NCI-H2029 (cell line): ENCODE measurements at regions not wholly inside any gene's neighbourhood (a gene's known extent, or its start where the extent isn't known, plus 50 kb on each side); places are given as distances from the start of the nearest gene placed in this dataset.
"Not testable (repeated sequence)": the region's sequence is repeated elsewhere in the genome, so short reads cannot be mapped to it uniquely, and the experiment has no call there.

Experiments
- DNase-seq: peaks from one replicate; lab custom pipeline; 2025; lab: John Stamatoyannopoulos, UW

DNA sequence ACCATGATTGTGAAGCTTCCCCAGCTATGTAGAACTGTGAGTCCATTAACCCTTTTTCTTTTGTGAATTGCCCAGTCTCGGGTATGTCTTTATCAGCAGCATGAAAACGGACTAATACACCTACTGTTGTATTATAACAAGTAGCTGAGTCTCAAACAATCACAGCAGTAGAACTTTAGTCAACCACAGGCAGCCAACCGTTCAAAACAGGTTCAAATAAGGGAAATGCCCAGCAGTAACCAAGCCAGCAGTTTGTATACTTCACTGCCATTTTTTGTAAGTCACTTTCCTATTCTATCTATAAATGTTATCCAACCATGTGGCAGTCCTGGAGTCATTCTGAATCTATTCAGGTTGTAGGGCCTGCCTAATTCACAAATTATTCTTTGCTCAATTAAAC, 1560.6 kb upstream of the SLC39A10 start:
- no peak for DNase-seq

DNA sequence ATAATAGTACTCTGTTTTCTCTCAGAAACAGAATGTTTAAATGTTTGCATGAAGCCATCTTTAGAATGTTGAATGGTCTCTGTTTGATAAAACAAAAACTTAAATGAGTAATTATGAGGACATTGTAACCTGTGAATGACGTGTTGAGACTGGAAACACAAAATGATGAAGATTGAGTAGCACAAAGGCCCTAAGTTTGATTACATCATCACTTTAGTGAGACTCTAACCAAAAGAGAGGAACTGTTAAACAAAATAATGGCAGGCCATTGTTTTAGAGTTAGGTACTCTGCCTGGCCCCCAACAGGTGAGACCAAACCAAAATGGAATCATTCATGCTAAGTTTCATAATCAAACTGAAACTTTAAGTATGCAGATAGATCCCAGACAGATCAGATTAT, 1561.7 kb upstream of the SLC39A10 start:
- no peak for DNase-seq

DNA sequence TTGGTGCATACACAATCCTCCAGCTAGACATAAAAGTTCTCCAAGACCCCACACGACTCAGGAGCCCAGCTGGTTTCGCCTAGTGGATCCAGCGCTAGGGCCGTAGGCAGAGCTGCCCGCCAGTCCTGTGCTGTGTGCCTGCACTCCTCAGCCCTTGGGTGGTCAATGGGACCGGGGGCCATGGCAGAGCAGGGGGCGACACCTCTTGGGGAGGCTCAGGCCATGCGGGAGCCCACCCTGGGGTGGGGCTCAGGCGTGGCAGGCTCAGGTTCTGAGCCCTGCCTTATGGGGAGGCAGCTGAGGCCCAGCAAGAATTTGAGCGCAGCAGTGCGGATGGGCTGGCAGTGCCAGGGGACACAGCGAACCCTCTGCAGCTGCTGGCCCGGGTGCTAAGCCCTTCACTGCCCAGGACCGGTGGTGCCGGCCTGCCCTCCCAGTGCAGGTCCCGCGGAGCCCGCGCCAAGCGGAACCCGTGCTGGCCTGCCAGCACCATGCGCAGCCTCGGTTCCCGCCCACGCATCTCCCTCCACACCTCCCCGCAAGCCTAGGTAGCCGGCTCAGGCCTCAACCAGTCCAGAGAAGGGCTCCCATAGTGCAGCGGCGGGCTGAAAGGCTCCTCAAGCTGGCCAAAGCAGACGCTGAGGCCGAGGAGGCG, 1566.6 kb upstream of the SLC39A10 start:
- no peak for DNase-seq

DNA sequence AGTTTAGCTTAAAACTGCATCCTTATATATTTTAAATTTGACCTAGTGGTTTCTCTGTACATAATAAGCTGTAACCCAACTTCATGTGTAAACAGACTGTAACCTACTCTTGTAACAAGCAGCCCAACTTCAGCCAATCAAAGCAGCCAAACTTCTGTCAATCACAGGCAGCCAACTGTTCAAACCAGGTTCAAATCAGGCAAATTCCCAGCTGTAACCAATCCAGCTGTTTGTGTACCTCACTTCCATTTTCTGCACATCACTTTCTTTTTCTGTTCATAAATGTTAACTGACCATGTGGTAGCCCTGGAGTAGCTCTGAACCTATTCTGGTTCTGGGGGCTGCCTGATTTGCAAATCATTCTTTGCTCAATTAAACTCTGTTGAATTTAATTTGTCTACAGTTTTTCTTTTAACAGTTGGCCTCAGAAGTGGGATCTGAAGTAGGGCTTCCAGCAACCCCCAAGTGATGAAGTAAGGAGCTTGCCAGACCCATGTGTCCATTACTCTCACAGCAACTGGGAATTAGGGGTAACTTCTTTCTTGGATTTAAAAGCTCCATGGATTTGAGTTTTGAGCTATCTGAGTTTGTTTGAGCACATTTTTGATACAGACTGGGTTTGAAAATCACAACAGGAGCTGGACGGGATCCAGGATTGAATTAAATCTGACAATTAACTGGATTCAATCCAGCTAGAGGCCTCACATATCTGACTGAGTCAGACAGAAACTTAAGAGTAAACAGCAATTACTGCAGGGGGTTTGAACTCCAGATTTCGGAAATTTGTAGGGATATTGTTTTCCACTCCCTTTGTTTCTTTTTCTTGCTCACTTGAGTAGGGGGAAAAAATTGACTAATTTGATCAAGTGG, 1569.7 kb upstream of the SLC39A10 start:
- DNase-seq, result no peak

DNA sequence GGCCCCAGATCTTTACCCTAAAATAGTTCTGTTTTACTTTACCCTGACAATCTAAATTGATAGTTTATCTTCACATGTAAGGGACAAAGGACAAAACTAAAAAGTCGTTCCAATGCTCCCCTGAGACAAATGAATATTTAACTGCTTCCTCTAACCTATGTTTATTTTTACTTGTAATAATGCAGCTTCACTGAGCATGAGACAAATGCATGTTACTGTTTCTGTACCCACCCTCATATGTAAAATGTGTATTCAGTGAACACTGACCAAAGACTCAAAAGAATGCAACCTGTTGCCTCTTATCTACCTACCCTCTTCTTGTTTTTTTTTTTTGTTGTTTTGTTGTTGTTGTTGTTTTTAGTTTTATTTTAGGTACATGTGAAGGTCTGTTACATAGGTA, 1570.9 kb upstream of the SLC39A10 start:
- no peak for DNase-seq

DNA sequence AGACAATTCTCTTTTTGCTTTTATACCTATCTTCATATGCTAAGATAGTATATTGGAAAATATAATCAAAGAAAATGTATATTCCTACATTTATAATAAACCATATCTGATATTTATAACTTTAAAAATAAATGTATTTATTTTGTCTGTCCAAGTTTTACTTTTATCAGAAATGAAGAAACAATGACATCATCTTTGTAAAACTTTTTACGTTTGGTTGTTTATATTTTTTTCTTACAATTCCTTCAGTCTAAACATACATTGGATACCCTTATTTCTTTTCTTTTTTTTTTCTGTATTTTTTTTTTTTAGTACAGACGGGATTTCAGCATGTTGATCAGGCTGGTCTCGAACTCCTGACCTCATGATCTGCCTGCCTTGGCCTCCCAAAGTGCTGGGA, 1577.0 kb upstream of the SLC39A10 start:
- no peak for DNase-seq

DNA sequence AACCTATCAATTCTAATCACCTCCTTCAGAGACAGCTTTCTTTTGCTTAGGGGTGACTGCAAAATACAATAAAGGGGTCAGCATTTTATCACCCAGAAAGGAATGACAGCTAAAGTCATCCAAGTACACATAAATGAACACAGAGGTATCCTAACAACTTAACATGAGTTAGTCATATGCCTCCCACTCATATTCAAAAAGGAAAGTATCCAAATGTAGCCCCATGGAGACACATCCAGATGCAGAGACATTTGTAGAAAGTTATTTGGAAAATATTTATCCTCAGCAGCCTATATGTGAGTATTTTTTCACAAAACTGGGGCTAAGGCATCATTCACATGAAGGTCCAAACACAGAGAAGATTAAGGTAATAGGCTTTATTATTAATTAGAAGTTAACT, 1579.7 kb upstream of the SLC39A10 start:
- DNase-seq, result no peak

DNA sequence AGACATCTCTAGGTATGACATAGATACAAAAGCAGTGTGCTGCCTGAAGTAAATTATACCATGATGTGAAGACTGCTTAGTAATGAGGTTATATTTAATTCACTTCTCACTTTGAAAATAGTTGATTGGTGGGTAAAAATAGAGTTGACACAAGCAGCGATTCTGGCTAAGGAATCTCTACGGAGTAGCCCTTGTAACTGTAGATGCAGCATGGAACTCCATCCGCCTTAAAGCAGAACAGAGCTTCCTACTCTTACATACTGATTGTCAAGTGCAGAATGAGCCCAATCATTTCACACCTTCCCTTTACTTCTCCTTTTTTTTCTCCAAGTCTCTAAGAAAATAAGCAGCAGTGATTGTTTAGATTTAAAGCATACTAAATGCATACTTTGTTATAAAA, 1594.6 kb upstream of the SLC39A10 start:
- DNase-seq, result no peak

DNA sequence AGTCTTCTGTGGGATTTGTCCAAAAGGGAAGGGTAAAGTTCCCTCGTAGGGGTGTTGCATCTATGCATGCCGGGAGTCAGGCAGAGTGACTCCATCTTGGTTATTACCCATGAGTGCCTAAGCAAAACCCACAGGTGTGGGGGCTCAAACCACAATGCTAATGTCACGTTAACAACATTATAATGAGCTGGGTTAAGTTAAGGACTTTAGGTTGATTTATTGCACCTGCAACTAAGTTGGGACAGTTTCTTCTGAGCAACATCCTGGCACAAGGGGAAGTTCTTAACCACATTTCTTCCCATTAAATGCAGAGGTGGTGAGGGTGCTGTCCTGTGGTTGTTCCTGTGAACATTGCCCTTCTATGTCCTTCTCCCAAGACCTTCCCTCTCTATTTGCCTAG, 1596.8 kb upstream of the SLC39A10 start:
- no peak for DNase-seq

DNA sequence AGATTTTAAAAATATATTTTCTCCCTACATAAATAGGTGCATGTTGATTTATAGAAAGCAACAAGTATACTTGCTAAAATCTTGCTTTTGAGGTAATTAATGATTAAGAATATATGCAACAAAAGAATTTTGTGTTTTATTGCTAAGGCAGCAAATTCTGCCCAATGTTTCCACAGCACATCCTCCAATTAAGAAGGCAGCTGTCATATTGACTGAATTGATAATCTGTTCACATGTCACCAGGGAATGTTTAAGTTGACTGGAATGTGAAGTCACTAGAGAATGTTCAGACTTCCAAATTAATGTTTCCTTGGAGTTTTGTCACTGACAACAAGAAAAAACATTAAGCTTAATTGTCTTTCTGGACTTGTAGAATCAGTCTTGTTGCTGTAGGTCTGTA, 1602.7 kb upstream of the SLC39A10 start:
- DNase-seq, result no peak

DNA sequence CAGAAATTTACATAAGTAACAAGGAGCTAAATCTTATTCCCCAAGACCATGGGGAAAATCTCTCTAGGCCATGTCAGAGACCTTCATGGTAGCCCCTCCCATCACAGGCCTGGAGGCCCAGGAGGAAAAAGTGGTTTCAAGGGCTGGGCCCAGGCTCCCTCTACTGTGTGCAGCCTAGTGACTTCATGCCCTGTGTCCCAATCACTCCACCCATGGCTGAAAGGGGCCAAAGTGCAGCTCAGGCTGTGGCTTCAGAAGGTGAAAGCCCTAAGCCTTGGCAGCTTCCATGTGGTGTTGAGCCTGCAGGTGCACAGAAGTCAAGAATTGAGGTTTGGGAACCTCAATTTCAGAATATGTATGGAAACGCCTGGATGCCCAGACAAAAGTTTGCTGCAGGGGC, 1612.7 kb upstream of the SLC39A10 start:
- no peak for DNase-seq

DNA sequence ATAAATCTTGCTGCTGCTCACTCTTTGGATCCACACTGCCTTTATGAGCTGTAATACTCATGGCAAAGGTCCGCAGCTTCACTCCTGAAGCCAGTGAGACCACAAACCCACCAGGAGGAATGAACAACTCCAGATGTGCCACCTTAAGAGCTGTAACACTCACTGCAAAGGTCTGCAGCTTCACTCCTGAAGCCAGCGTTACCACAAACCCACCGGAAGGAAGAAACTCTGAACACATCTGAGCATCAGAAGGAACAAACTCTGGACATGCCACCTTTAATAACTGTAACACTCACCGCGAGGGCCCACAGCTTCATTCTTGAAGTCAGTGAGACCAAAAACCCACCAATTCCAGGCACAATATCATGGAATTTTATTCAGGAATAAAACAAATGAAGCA, 1635.9 kb upstream of the SLC39A10 start:
- DNase-seq, result not testable (repeated sequence)

DNA sequence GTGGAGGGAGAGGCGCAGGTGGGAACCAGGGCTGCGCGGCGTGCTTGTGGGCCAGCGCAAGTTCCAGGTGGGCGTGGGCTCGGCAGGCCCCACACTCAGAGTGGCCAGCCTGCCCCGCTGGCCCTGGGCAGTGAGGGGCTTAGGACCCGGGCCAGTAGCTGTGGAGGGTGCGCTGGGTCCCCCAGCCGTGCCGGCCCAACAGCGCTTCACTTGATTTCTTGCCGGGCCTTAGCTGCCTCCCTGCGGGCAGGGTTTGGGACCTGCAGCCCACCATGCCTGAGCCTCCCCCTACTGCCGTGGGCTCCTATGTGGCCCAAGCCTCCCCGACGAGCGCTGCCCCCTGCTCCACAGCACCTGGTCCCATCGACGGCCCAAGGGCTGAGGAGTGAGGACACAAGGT, 1636.9 kb upstream of the SLC39A10 start:
- no peak for DNase-seq

DNA sequence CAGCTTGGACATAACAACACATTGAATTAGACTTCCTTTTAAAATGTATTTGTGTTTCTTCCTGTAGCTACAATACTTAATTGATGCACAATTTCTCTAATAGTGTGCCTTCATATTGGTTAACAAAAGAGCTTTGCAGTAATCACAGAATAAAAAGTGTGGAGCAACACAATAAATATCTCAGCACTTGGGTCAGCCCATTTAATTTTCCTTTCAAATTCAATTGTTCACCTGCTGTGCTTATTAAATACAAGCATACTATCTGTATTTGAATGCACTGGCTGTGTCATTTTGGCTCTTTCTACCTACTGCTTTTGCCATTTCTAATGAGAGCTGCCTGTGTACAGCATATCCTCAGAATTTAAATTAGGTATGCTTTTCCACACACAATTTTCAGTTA, 1641.3 kb upstream of the SLC39A10 start:
- no peak for DNase-seq

DNA sequence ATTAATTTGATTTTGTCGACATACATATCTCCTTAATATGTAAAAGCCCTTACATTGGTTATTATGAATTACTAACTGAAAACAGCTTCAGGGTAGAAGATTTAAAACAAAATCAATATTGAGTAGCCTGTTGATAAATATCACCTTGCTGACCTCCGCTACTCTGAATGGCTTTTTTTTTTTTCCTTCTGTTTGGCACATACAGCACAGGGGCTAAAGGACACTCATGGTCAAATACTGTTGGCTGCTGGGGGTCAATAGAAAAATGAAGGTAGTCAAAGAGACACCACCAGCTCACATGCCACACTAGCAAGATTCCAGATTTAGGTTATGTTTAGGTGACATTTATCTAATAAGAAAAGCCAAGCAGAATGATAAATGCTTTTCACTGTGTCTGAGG, 1642.4 kb upstream of the SLC39A10 start:
- DNase-seq, result no peak

DNA sequence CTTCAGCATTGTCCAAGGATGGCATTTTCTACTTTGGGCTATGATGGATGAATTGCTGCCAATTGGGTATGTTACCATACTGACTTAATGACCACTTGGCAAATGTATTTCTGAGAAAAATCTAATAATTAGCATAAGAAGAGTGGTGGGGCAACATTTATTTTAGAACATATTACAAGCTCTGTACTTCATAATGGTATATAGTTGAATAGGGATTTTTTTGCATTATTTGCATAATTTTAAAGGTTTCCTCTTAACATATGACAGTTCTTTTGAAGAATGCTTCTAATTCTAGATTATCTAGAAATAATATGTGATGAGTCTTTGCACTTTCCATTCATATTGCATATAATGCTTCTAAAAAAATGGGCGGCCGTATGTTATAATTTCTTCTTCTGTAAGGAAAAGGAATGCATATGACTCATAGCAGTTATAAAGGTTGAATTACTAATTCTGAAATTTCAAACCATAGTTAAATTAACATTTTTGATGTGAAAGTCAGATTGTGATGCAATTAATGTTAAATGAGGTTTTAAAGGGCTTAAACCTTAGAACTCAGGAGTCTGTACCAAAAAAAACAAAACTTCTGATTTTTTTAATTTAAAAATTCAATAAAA, 1652.3 kb upstream of the SLC39A10 start:
- DNase-seq, result no peak

DNA sequence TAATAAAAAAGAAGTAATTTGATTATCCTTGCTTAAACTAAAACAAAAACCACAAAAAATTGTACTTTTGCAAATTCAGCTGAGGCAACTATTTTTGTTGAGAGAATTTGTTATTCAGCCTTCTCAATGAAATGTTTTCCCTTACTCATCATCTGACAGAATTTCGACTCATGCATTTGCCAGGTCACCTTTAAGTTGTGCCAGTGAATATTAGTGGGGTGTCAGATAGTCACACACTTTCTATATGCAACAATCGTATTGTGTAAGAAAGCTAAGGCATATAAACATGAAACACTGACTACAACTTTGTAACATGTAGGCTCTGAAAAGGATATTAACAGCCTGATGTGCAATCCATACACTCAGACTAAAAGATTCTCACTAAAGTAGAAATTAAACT, 1653.1 kb upstream of the SLC39A10 start:
- no peak for DNase-seq

DNA sequence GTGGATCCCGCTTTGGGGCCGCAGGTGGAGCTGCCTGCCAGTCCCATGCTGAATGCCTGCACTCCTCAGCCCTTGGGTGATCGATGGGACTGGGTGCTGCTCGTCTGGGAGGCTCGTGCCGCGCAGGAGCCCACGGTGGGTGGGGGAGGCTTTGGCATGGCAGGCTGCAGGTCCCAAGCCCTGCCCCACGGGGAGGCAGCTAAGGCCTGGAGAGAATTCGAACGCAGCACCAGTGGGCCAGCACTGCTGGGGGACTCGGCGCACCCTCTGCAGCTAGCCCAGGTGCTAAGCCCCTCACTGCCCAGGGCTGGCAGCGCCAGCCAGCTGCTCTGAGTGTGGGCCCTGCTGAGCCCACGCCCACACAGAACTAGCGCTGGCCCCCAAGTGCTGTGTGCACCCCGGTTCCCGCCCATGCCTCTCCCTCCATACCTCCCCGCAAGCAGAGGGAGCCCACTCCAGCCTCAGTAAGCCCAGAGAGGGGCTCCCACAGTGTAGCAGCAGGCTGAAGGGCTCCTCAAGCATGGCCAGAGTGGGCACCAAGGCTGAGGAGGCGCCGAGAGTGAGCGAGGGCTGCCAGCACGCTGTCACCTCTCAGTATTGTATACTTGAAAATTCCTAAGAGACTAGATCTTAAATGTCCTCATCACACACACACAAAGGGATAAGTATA, 1654.2 kb upstream of the SLC39A10 start:
- no peak for DNase-seq

DNA sequence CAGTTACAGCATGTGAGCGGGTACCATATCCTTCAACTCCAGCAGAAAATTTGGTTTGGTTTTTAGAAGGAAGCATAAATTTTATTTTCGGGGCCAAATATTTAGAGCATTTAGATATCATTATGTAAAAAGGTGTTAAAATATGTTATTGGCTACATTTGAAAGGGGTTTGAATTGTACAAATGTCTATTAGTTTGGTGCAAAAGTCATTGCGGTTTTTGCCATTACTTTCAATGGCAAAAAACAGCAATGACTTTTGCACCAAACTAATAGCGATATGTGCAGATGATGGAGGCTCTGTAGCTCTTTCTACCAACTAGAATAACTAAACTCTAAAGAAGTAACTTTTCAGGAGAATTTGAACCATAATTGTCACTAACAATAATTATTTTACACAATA, 1666.2 kb upstream of the SLC39A10 start:
- no peak for DNase-seq

DNA sequence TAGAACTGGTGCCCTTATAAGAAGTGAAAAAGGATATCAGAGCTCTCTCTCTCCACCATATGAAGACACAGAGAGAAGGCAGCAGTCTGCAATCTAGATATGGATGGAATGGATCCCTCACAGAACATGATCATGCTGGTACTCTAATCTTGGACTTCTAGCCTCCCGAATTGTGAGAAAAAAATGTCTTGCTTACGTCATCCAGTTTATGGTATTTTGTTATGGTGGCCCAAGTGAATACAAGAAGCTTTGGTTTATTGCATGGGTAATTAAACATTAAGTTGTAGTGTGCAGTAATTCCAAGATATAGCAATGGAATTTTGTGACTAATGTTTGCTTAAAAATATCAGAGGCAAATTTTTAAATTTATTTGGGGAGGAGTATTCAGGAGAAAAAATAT, 1667.4 kb upstream of the SLC39A10 start:
- no peak for DNase-seq

DNA sequence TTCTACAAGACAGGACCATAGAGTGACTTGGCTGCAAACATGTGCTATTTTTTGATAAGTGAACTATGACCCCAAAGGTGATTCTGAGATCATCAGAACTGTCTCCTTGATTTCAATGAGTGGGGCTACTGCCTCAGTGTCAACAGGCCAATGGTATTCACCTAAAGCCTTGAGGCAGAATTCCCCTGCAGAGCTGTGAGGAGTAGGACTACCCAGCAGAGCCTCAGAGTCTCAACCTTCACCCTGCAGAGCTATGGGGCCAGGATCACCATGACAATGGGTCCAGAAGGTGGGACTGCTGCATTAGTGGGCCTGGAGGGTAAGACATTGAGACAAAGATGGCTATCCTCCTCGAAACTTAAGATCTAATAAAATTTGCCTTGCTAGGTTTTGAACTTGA, 1668.2 kb upstream of the SLC39A10 start:
- DNase-seq, result no peak

DNA sequence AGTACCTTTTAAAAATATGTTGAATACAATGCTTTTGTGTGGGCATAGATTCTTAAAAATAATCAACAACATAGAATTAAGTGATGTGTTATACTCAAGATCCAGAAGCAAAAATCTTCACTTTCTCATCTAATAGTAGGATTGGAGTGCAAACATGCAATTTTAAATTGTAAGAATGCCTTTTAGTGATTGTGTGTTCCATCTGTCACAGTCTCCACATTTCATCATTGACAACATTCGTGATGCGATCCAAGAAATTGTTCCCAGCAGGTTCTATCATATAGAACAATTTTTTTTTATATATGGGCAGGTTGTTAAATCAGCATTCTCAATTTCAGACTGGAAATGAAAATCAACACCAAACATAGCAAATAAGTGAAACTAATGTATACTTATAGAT, 1671.8 kb upstream of the SLC39A10 start:
- DNase-seq, result no peak

DNA sequence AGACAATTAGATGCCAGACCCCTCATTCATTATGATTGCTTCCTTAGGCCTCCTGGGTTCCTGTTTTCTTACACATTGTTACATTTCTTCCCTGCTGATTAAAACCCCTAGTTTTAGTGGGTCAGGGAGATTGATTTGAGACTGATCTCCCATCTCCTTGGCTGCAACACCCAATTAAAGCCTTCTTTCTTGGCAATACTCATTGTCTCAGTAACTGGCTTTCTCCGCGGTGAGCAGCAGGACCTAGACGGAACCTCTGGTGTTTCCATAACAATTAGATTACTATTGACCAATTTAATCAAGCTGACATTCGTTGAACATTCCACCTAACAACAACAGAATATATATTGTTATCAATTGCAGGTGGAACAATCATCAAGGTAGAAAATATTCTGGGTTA, 1676.4 kb upstream of the SLC39A10 start:
- DNase-seq, result no peak
